Stimulated activated CD4-positive, alpha-beta T cell treated with anti-CD3 and anti-CD28 coated beads, Interleukin-15, amount 100 ng/mL, for 1 hour (primary cell): ENCODE measurements at regions not wholly inside any gene's neighbourhood (a gene's known extent, or its start where the extent isn't known, plus 50 kb on each side); places are given as distances from the start of the nearest gene placed in this dataset.

ENCODE experiments used
- DNase-seq, 2 donors: peaks; one replicate each; pipeline ENCODE4 v3.0.0-alpha.2; 2020; ENCODE audit warnings: low read depth in 1 of 2, low spot score in 1 of 2

DNA sequence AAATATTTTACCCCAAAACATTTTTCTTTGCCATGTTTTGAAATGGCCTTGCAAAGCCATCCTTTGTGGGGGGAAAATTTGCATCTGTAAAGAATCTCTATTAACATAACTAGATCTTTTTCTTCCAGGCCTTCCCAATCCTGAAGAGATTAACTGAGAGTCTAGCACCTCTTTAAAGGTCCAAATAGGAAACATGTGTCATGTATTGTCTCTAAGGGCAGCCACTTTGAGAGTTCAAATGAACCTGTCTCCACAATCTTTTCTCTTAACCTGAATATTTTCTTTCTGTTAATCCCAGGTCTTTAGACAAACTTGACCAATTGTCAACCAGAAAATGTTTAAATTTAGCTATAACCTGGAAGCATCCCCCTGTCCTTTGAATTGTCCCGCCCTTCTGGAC lies 236.6 kb upstream of the PROK2 start:
- no peak for DNase-seq

- no peak for DNase-seq
These were observed 233.5 kb upstream of the PROK2 start for GRCh38 chr3:72018343-72018984.

DNA sequence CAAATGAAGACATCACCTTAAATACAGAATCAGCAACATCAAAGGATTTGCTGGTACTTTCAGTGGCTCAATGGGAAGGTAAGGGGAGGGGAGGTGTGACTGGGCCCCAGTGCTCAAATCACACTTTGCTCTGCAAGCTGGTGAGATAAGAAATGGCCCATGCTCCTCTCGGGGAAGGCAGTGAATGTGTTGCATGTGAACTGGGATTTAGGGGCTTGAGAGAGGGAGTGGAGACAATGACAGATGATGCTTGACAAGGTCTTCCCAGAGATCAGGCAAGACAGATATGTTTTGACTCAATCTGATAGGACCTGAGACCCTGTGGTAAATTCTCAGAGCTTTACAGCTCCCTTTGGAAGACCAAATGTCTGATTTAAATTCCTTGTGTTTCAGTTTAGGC lies 233.0 kb upstream of the PROK2 start:
- DNase-seq: no peak

GRCh38 chr3:72017311-72017710 lies 232.4 kb upstream of the PROK2 start:
- no peak for DNase-seq

- DNase-seq: no peak
These were observed 230.5 kb upstream of the PROK2 start for GRCh38 chr3:72015463-72015862.

GRCh38 chr3:72013084-72013483 lies 228.1 kb upstream of the PROK2 start:
- no peak for DNase-seq

DNA sequence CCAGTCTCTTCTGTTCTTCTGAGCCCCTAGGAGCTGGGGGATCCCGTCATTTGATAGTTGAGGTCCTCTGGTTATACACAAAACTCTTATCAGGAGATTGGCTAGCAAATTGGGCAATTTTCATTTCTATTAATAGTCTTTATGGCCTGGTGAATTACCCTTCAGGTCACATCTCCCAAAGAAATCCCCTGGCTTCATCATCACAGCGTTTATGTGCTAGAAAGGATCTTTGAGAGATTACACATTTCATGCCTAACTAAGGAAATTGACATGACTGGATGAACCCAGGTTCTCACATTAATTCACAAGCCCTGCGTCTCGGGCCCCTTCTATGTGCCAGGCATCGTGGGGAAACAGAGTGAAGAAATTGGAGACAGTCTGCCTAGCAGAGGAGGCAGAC lies 227.4 kb upstream of the PROK2 start:
- no peak for DNase-seq

GRCh38 chr3:72011485-72011884 lies 226.5 kb upstream of the PROK2 start:
- DNase-seq: no peak

DNA sequence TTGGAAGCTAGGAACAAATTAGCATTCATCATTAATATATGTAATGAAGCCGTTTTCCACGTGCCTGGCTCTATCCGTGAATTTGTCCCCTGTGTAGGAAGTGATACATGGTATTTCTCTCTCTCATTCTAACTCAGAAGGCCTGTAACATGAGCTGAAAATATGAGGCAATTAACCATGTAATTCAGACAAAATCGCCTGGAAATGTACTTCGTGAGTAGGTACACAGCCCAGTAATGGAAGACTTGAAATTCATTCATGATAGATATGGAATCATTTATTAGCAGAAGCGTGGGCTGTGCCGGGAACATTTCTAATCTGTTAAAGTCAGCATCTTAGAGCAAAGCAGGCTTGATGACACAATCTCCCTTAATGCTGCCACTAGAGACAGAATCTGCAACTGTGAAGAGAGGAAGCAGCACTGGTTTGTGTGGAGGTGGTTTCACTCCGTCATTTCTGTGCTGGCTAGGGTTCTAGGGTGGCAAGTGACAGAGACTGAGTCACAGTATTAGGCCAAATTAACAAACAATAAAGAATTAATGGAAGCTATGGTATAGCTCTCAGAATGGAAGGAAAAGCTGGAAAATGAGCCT lies 225.0 kb upstream of the PROK2 start:
- no peak for DNase-seq

GRCh38 chr3:72008226-72008996 lies 223.5 kb upstream of the PROK2 start:
- DNase-seq: no peak

DNA sequence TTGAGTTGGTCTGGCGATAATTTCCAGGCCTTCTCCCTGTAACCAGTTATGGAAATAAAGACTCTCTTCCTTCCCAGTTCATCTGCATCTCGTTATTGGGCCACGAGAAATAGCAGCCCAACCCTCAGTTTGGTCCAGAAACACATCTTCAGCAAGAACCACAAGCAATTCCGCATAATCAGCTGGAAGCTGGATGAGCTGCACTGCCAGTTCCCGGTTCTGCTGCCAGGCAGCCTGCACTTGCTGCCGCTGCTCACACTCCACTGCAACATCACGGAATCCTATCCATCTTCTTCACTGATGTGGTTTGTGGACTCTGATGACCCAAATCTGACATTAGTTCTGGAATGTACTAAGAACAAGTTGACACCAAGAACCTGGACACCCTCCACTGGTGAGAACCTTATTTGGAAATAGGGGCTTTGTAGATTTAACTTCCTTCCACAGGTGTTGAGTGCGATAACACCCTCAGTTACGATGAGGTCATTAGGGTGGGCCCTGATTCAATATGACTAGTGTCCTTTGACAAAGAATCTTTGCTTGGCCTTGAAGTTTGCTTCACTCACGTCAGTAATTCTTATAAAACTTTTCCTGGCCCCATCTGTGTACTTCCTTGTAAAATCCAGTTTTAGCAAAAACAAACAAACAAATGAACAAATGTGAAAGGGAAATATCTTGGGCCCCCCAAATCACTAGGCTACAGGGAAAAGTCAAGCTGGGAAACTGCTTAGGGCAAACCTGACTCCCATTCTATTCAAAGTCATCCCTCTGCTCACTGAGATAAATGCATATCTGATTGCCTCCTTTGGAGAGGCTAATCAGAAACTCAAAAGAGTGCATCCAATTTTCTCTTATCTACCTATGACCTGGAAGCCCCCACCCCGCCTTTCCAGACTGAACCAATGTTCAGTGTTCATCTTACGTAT lies 221.9 kb upstream of the PROK2 start:
- no peak for DNase-seq

DNA sequence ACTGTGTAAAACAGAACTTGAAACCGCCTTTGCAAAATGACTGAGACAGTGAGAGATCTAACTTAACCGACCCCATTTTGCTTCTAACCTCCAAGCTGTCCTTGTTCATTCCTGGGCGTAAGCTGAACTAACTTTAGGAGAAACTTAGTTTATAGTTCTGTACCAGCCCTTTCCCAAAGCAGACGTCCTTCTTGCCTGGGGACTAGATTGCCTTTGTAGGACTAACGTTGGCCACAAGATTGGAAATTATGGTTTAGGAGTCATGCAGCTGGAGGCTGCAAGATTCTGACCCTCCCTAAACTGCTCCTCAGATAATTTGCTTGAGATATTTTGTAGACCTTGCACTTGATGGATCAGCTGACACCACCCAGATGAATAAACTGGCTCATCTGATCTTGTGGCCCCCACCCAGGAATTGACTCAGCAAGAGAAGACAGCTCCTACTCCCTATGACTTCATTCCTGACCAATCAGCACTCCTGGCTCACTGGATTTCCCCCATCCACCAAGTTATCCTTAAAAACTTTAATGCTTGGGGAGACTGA lies 219.9 kb upstream of the PROK2 start:
- no peak for DNase-seq

GRCh38 chr3:72003936-72004335 lies 219.0 kb upstream of the PROK2 start:
- no peak for DNase-seq

DNA sequence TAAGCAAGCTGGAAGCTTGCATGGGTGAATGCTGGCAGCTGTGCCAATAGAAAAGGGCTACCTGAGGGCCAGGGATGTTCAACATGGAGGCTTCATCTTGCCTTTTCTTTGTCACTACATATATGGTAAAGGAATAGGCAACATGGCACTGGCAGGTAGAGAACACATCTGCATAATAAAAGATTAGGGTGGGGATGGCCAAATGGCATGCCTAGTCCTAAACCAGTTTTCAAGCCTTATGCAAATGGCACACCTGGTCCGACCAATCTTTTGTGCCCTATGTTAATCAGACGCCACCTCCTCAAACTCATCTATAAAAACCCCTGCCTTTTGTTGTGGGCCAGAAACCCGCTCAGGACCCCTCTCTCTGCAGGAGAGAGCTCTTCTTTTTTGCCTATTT lies 216.8 kb upstream of the PROK2 start:
- DNase-seq: no peak

DNA sequence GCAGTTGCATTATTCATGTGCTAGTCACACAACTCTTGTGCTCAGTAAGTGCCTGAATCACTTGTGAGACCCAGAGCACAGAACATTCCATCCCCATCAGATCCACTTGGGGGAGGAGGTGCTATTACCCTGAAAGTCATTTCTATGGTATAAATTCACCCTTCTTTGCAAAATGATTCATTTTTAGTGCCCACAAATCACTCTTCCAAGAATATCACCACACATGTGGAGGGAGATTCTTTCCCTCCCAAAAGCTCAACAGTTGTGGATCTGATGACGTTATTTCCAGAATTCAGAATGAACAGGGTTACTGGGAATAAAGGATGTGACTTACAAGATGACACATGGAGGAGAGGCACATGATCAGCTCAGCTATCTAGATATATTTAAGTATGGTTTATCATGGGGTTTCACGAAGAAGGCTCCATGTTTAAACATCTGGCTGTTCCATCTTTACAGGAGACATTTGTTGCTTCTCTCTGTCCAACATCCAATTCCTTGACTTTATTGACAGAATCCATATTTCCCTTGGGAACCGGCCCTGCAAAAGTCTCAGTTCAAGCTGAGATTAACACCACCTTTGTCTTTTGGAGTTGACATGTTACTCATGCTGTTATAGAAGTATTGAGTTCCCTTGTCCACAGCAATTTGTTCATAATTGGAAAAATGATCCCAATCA lies 214.2 kb upstream of the PROK2 start:
- DNase-seq: no peak

DNA sequence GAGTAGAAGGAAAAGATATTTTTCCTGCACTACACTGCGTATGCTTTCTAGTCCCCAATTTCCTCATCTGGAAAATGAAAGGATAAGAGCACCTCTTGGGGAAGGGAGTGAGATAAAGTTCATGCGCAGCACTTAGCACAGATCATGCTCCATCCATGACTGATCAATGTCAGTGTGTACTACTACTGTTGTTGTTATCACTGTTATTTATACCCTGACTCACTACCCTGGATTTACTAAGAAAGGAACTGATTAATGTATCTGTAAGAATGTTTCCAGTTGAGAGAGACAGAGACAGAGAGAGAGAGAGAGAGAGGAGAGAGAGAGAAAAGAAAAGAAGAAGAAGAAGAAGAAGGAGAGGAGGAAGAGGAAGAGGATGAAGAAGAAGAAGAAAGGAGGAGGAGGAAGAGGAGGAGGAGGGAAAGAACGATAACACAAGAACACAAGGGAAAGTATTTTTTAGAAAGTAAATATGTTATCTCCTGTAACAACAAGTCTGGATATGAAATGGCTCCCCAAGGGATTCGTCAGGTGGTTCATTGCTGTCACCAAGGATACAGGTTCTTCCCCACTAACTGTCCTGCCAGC lies 212.2 kb upstream of the PROK2 start:
- no peak for DNase-seq

GRCh38 chr3:71994906-71995305 lies 210.0 kb upstream of the PROK2 start:
- DNase-seq: no peak

GRCh38 chr3:71994203-71994602 lies 209.3 kb upstream of the PROK2 start:
- no peak for DNase-seq

DNA sequence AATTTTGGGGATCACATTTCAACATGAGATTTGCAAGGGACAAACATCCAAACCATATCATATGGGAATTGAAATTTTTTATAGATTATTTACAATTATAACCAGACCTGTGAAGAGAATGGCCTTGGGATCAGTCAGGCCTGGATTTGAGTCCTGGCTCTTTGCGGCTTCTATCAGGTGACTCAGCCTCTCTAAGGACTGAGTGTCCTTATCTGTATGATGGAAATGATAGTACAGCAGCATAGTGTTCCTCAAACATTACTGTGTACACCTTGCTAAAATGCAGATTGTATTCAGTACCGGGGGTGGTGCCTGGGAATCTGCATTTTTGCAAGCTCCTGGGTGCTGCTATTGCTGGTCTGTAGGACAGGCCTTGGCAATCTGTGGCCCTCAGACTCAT lies 206.7 kb upstream of the PROK2 start:
- no peak for DNase-seq

DNA sequence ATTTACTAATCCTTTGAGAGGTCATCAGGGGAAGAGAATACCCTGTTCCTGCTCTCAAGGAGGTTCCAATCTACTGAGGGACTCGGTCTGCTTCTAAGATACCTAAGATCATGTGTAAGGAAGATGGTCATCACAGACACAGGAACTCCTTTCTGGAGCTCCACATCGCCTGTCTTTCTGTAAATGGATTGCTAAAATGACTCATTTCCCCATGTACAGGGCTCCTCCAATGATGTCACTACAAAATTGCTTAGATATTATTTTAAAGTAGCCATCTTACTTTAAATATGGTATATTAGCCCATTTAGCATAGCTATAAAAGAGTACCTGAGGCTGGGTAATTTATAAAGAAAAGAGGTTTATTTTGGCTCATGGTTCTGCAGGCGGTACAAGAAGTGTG lies 206.1 kb upstream of the PROK2 start:
- no peak for DNase-seq
